SK-N-SH (cell line): ENCODE measurements at regions not wholly inside any gene's neighbourhood (a gene's known extent, or its start where the extent isn't known, plus 50 kb on each side); places are given as distances from the start of the nearest gene placed in this dataset.

ENCODE experiments used
- CTCF ChIA-PET: fragments of 300-600, 350-600 bp; formaldehyde crosslinking; extraction: SDS; loops from one replicate; lab custom pipeline; 2021; lab: Yijun Ruan, JAX
- POLR2A ChIA-PET: fragments of 350-600 bp; sonication (Branson Sonifier 250); formaldehyde crosslinking; extraction: SDS; loops from one replicate; lab custom pipeline; 2020; ENCODE audit warnings: antibody characterized with exemption, inconsistent platforms; lab: Yijun Ruan, JAX
- DNase-seq: peaks from one replicate; pipeline ENCODE4 v3.0.0; 2012
- H2AFZ ChIP-seq: fragments of 200-600 bp; sonication (generic); 2 replicates; pipeline ENCODE4 v1.8.1; 2016; ENCODE audit warnings: antibody characterized with exemption, mild to moderate bottlenecking, low read depth
- H3F3A ChIP-seq: fragments of 200-600 bp; sonication (generic); replicated peaks from 2 replicates; pipeline ENCODE3; 2016; ENCODE audit warnings: antibody characterized with exemption, mild to moderate bottlenecking; ENCODE audit not compliant: insufficient read depth
- H3K27ac ChIP-seq, 2 experiments: fragments of 200-500 bp in 1 of 2; fragments of 200-600 bp in 1 of 2; sonication (Bioruptor generic) in 1 of 2; sonication (generic), shearing (Covaris generic) in 1 of 2; 2 replicates each; pipeline versions ENCODE4 v1.5.1 to v1.6.1; 2014 to 2016; ENCODE audit warnings: low read depth in 2 of 2, inconsistent platforms in 1 of 2, low read length in 1 of 2, mild to moderate bottlenecking in 1 of 2, mixed read lengths in 1 of 2
- H3K27me3 ChIP-seq: fragments of 200-600 bp; sonication (generic), shearing (Covaris generic); 2 replicates; pipeline ENCODE4 v1.6.1; 2016; ENCODE audit warnings: mixed run types; ENCODE audit not compliant: insufficient read depth
- H3K36me3 ChIP-seq, 2 experiments: fragments of 200-500 bp in 1 of 2; fragments of 200-600 bp in 1 of 2; sonication (Bioruptor generic) in 1 of 2; sonication (generic) in 1 of 2; replicated peaks in 1 of 2; 2 replicates each; pipeline versions ENCODE3 to v1.5.1; 2014 to 2016; ENCODE audit warnings: low read length in 1 of 2, mild to moderate bottlenecking in 1 of 2; ENCODE audit not compliant: insufficient read depth in 2 of 2, control insufficient read depth in 1 of 2
- H3K4me1 ChIP-seq, 2 experiments: fragments of 200-500 bp in 1 of 2; fragments of 200-600 bp in 1 of 2; sonication (Bioruptor generic) in 1 of 2; sonication (generic), shearing (Covaris generic) in 1 of 2; 2 replicates each; pipeline versions ENCODE4 v1.5.1 to v1.6.1; 2014 to 2016; ENCODE audit warnings: low read depth in 1 of 2, low read length in 1 of 2, mixed run types in 1 of 2; ENCODE audit not compliant: insufficient read depth in 2 of 2, control insufficient read depth in 1 of 2
- H3K4me2 ChIP-seq: fragments of 200-600 bp; sonication (generic), shearing (Covaris generic); 2 replicates; pipeline ENCODE4 v1.6.1; 2017; ENCODE audit warnings: mixed run types
- H3K4me3 ChIP-seq, 2 experiments: fragments of 200-500 bp in 1 of 2; fragments of 200-600 bp in 1 of 2; sonication (Bioruptor generic) in 1 of 2; sonication (generic), shearing (Covaris generic) in 1 of 2; 2 replicates each; pipeline versions ENCODE4 v1.5.1 to v1.8.1; 2014 to 2016; ENCODE audit warnings: low read depth in 2 of 2, inconsistent platforms in 1 of 2, low read length in 1 of 2, mild to moderate bottlenecking in 1 of 2, mixed read lengths in 1 of 2, moderate library complexity in 1 of 2
- H3K79me2 ChIP-seq: fragments of 200-600 bp; sonication (generic); 2 replicates; pipeline ENCODE4 v1.8.1; 2017; ENCODE audit warnings: mild to moderate bottlenecking; ENCODE audit not compliant: insufficient read depth
- H3K9ac ChIP-seq: fragments of 200-600 bp; sonication (generic); 2 replicates; pipeline ENCODE4 v1.6.1; 2017; ENCODE audit warnings: mixed run types
- H3K9me2 ChIP-seq: fragments of 200-600 bp; sonication (generic); 2 replicates; pipeline ENCODE4 v1.6.1; 2017; ENCODE audit warnings: mixed run types
- H3K9me3 ChIP-seq: fragments of 200-600 bp; sonication (generic); 2 replicates; pipeline ENCODE4 v1.6.1; 2017; ENCODE audit warnings: mixed run types, mild to moderate bottlenecking, moderate library complexity
- H4K20me1 ChIP-seq: fragments of 200-600 bp; sonication (generic); 2 replicates; pipeline ENCODE4 v1.6.1; 2017; ENCODE audit warnings: mild to moderate bottlenecking, mixed run types; ENCODE audit not compliant: insufficient read depth
- ELF1 ChIP-seq: IDR thresholded peaks from 2 replicates; pipeline ENCODE4 v1.4.0; 2012
- EP300 ChIP-seq, 2 experiments: IDR thresholded peaks; 2 replicates each; pipeline versions ENCODE4 v1.4.0 to v1.6.1; 2012; ENCODE audit warnings: borderline replicate concordance in 1 of 2, low read depth in 1 of 2, low read length in 1 of 2
- EZH2phosphoT487 ChIP-seq: fragments of 200-600 bp; sonication (generic); IDR thresholded peaks from 2 replicates; pipeline ENCODE4 v1.6.1; 2017; ENCODE audit warnings: low read depth, mixed run types, mild to moderate bottlenecking, antibody characterized with exemption, moderate library complexity, borderline replicate concordance
- FOSL2 ChIP-seq: IDR thresholded peaks from 2 replicates; pipeline ENCODE4 v1.4.0; 2012; ENCODE audit warnings: low read depth, mild to moderate bottlenecking, moderate library complexity, borderline replicate concordance
- FOXM1 ChIP-seq: IDR thresholded peaks from 2 replicates; pipeline ENCODE4 v1.4.0; 2012; ENCODE audit warnings: low read depth, mild to moderate bottlenecking
- IRF3 ChIP-seq: fragments of 150-350 bp; IDR thresholded peaks from 2 replicates; pipeline ENCODE4 v1.6.1; 2016; ENCODE audit warnings: mild to moderate bottlenecking, low read depth, low read length
- MAX ChIP-seq: IDR thresholded peaks from 2 replicates; pipeline ENCODE4 v1.4.0; 2012; ENCODE audit warnings: low read depth
- MXI1 ChIP-seq: IDR thresholded peaks from 2 replicates; pipeline ENCODE4 v1.6.1; 2012; ENCODE audit warnings: mild to moderate bottlenecking, low read depth, low read length, improper control_type of control experiment
- NFIC ChIP-seq: IDR thresholded peaks from 2 replicates; pipeline ENCODE4 v1.4.0; 2012; ENCODE audit warnings: borderline replicate concordance
- PBX3 ChIP-seq: IDR thresholded peaks from 2 replicates; pipeline ENCODE4; 2012
- RAD21 ChIP-seq: IDR thresholded peaks from 2 replicates; pipeline ENCODE4 v1.6.1; 2012; ENCODE audit warnings: mild to moderate bottlenecking, low read length
- RCOR1 ChIP-seq: fragments of 150-350 bp; IDR thresholded peaks from 2 replicates; pipeline ENCODE4 v1.6.1; 2017; ENCODE audit warnings: antibody characterized with exemption, low read length
- RXRA ChIP-seq: IDR thresholded peaks from 2 replicates; pipeline ENCODE4 v1.4.0; 2012; ENCODE audit warnings: low read depth, mild to moderate bottlenecking, borderline replicate concordance
- SMC3 ChIP-seq: IDR thresholded peaks from 2 replicates; pipeline ENCODE4 v1.6.1; 2012; ENCODE audit warnings: low read depth, low read length, improper control_type of control experiment
- TAF1 ChIP-seq: IDR thresholded peaks from 2 replicates; pipeline ENCODE4 v1.6.1; 2012; ENCODE audit warnings: low read depth, mild to moderate bottlenecking, low read length, moderate library complexity, borderline replicate concordance
- TCF12 ChIP-seq: IDR thresholded peaks from 2 replicates; pipeline ENCODE4 v1.4.0; 2012
- TEAD4 ChIP-seq: IDR thresholded peaks from 2 replicates; pipeline ENCODE4 v1.4.0; 2012; ENCODE audit warnings: mild to moderate bottlenecking, borderline replicate concordance; ENCODE audit not compliant: insufficient read depth
- USF2 ChIP-seq: fragments of 150-350 bp; IDR thresholded peaks from 2 replicates; pipeline ENCODE4 v1.6.1; 2017; ENCODE audit warnings: antibody characterized with exemption, low read length, low read depth, borderline replicate concordance
- YY1 ChIP-seq: IDR thresholded peaks from 2 replicates; pipeline ENCODE4 v1.4.0; 2012; ENCODE audit warnings: low read depth, mild to moderate bottlenecking
- WGBS: methylation state at CpG from one replicate; pipeline ENCODE4 v1.1.6; 2017; ENCODE audit warnings: low lambda C conversion rate; 5-methylcytosine and 5-hydroxymethylcytosine counted together
- TF ChIP-seq, protein P1 (sequence below): IDR thresholded peaks from 2 replicates; pipeline ENCODE4 v1.4.0; 2012; ENCODE audit warnings: low read depth, borderline replicate concordance

DNA sequence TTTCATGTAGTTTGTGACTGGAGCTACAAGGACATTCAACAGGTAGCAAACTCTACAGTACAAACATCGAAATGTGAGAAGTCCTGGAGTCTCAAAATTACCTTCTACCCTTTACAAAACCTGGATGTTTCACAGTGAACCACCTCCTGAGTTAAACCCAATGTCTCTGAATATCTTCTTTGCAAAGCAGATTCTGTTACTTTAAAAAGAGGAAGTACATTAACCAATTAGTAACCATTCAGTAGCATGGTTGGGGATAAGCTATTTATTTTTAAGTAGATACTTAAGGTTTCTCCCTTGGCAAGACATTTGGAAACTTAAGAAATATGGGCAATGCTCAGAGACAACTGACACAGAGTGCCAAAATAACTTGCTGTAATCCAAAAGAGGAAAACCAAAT is 371.9 kb upstream of the NWD2 start:
- Histone ChIP-seq H4K20me1 (no peaks in the 10 kb centered on the region), H2AFZ (no peak overlapping the region), H3K27me3 (no peaks in the 10 kb centered on the region), H3K79me2 (no peaks in the 10 kb centered on the region), H3K4me3 (no peak overlapping the region), H3K9ac (no peak overlapping the region), H3K27ac (no peak overlapping the region), H3F3A (no peaks in the 10 kb centered on the region), H3K9me3 (no peaks in the 10 kb centered on the region), H3K9me2 (no peaks in the 10 kb centered on the region), H3K36me3 (no peaks in the 10 kb centered on the region), H3K4me1 (no peaks in the 10 kb centered on the region), H3K4me2 (no peak overlapping the region)
- no peak for TF ChIP-seq TCF12
- TF ChIP-seq USF2: no peak
- no peak for TF ChIP-seq TEAD4
- no peak for TF ChIP-seq ELF1
- TF ChIP-seq, protein P1, sequence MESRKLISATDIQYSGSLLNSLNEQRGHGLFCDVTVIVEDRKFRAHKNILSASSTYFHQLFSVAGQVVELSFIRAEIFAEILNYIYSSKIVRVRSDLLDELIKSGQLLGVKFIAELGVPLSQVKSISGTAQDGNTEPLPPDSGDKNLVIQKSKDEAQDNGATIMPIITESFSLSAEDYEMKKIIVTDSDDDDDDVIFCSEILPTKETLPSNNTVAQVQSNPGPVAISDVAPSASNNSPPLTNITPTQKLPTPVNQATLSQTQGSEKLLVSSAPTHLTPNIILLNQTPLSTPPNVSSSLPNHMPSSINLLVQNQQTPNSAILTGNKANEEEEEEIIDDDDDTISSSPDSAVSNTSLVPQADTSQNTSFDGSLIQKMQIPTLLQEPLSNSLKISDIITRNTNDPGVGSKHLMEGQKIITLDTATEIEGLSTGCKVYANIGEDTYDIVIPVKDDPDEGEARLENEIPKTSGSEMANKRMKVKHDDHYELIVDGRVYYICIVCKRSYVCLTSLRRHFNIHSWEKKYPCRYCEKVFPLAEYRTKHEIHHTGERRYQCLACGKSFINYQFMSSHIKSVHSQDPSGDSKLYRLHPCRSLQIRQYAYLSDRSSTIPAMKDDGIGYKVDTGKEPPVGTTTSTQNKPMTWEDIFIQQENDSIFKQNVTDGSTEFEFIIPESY: no peak
- TF ChIP-seq MXI1: no peak
- no peak for TF ChIP-seq FOXM1
- no peak for TF ChIP-seq FOSL2
- TF ChIP-seq TAF1: no peak
- no peak for TF ChIP-seq EZH2phosphoT487
- TF ChIP-seq RXRA: no peak
- no peak for TF ChIP-seq EP300 (IDR thresholded peaks at IDR 0.05; ENCODE audit: borderline replicate concordance in 1 of 2, low read depth in 1 of 2, low read length in 1 of 2)
- TF ChIP-seq YY1: no peak
- no peak for TF ChIP-seq RAD21
- TF ChIP-seq SMC3: no peak
- no peak for TF ChIP-seq PBX3
- TF ChIP-seq MAX: no peak
- WGBS: 0% methylated on average over 1 of the region's 1 CpG
- ChIA-PET CTCF (no interaction called here), POLR2A (no interaction called here)
- no peak for DNase-seq

DNA sequence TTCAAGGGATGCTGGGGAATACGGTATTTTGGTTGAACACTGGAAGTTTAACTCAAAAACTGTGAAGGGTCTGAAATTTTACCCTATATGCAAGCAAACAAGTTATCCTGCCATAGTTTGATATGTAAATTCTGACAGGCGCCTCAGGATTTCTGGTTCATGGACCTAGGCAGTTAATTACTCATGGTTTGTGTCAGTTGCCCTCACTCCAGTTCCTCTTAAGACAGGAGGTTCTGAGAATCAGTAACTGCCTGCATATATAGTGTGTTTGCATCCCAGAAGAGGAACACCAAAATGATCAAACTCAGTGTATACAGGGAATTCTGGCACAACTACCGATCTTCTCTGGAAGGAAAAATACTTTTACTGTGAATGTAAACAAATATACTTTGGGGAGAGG is 360.4 kb upstream of the NWD2 start:
- Histone ChIP-seq H3K4me2 (no peak overlapping the region), H2AFZ (no peak overlapping the region), H3K36me3 (no peaks in the 10 kb centered on the region), H3K27me3 (no peaks in the 10 kb centered on the region), H3K9me3 (no peaks in the 10 kb centered on the region), H3K27ac (no peak overlapping the region), H3K4me1 (no peaks in the 10 kb centered on the region), H4K20me1 (no peaks in the 10 kb centered on the region), H3K79me2 (no peaks in the 10 kb centered on the region), H3K9me2 (no peaks in the 10 kb centered on the region), H3K9ac (no peak overlapping the region), H3K4me3 (no peak overlapping the region), H3F3A (no peaks in the 10 kb centered on the region)
- TF ChIP-seq, protein P1: no peak
- no peak for TF ChIP-seq PBX3
- TF ChIP-seq IRF3: no peak
- no peak for TF ChIP-seq RCOR1
- no peak for TF ChIP-seq EP300 (IDR thresholded peaks at IDR 0.05; ENCODE audit: borderline replicate concordance in 1 of 2, low read depth in 1 of 2, low read length in 1 of 2)
- TF ChIP-seq NFIC: no peak
- no peak for TF ChIP-seq YY1
- ChIA-PET POLR2A (no interaction called here), CTCF (no interaction called here)
- DNase-seq: no peak
- WGBS: 13% methylated on average over 3 of the region's 3 CpGs
